Kidney epithelial cell (primary cell): ENCODE measurements at regions not wholly inside any gene's neighbourhood (a gene's known extent, or its start where the extent isn't known, plus 50 kb on each side); places are given as distances from the start of the nearest gene placed in this dataset.

Source experiments
- DNase-seq: peaks from one replicate; pipeline ENCODE4 v3.0.0-alpha.2; 2010; ENCODE audit warnings: low read depth
- H3K27me3 ChIP-seq: 2 replicates; pipeline ENCODE4 v1.6.0; 2011; ENCODE audit warnings: low read length; ENCODE audit not compliant: control insufficient read depth, insufficient read depth
- H3K36me3 ChIP-seq: 2 replicates; pipeline ENCODE4 v1.5.1; 2011; ENCODE audit warnings: low read length; ENCODE audit not compliant: control insufficient read depth, insufficient read depth
- H3K4me3 ChIP-seq: 2 replicates; pipeline ENCODE4 v1.5.1; 2011; ENCODE audit warnings: low read depth, mild to moderate bottlenecking, control low read depth, low read length
- TF ChIP-seq, protein P1 (sequence below): IDR thresholded peaks from 2 replicates; pipeline ENCODE4 v1.5.1; 2011; ENCODE audit warnings: mild to moderate bottlenecking, moderate library complexity, low read length, control low read depth, inconsistent platforms; ENCODE audit not compliant: insufficient read depth, poor library complexity, severe bottlenecking

DNA sequence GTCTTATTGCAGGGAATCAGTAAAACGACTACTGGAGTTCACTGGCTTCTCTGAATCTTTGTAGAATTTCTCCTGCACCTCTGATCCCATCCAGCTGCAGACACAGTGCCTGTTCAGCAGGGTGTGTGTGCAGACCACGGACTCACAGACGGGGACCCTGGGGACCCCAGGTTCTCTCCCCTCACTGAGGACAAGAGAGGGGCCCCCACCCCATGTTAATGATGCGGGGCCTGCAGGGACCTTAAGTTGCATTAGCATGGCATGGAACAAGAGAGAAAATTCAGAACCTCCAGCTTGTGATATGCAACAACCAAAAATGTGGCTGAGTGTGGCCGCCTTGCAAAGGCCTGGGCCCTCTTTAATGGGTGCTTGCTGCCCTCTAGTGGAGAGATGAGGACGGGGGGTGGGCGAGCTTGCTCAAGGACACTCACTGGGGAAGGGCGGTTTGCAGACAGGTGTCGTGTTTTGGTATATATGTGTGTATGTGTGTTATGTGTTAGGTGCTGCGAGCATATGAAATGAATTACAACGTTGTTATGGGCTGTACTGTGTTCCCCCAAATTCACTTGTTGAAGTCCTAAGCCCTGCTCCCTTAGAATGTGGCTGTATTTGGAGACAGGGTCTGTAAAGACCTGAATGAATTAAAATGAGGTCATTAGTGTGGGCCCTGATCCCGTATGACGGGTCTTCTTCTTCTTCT is 84.4 kb upstream of the SEPTIN5 start:
- H3K27me3 ChIP-seq: peaks cover 14% of the 10 kb centered on the region
- H3K36me3 ChIP-seq: no peaks in the 10 kb centered on the region
- TF ChIP-seq, protein P1, sequence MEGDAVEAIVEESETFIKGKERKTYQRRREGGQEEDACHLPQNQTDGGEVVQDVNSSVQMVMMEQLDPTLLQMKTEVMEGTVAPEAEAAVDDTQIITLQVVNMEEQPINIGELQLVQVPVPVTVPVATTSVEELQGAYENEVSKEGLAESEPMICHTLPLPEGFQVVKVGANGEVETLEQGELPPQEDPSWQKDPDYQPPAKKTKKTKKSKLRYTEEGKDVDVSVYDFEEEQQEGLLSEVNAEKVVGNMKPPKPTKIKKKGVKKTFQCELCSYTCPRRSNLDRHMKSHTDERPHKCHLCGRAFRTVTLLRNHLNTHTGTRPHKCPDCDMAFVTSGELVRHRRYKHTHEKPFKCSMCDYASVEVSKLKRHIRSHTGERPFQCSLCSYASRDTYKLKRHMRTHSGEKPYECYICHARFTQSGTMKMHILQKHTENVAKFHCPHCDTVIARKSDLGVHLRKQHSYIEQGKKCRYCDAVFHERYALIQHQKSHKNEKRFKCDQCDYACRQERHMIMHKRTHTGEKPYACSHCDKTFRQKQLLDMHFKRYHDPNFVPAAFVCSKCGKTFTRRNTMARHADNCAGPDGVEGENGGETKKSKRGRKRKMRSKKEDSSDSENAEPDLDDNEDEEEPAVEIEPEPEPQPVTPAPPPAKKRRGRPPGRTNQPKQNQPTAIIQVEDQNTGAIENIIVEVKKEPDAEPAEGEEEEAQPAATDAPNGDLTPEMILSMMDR: peak; percentile 95
- DNase-seq: peak; percentile 23
- H3K4me3 ChIP-seq: no peak overlapping the region

DNA sequence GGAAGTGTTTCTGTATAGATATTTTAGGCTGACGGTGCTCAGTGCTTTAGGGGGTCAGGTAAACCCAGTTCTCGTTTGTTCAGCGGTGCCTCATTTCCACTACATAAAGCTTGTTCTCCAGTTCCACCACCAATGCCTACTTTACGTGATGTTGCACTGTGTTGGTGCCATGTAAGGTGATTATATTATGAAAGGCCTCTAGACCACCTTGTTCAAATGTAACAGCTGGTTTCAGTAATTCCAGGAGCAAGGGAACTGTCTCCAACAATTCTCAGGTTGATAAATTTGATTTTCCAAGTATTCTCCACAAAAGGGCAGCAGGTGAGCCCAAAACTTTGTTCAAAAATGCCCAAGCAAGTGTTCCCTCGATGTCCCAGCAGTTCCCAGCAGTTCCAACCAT is 83.7 kb upstream of the SEPTIN5 start:
- Histone ChIP-seq H3K27me3 (peaks cover 12% of the 10 kb centered on the region), H3K4me3 (no peak overlapping the region), H3K36me3 (no peaks in the 10 kb centered on the region)
- no peak for DNase-seq
- TF ChIP-seq, protein P1: no peak

DNA sequence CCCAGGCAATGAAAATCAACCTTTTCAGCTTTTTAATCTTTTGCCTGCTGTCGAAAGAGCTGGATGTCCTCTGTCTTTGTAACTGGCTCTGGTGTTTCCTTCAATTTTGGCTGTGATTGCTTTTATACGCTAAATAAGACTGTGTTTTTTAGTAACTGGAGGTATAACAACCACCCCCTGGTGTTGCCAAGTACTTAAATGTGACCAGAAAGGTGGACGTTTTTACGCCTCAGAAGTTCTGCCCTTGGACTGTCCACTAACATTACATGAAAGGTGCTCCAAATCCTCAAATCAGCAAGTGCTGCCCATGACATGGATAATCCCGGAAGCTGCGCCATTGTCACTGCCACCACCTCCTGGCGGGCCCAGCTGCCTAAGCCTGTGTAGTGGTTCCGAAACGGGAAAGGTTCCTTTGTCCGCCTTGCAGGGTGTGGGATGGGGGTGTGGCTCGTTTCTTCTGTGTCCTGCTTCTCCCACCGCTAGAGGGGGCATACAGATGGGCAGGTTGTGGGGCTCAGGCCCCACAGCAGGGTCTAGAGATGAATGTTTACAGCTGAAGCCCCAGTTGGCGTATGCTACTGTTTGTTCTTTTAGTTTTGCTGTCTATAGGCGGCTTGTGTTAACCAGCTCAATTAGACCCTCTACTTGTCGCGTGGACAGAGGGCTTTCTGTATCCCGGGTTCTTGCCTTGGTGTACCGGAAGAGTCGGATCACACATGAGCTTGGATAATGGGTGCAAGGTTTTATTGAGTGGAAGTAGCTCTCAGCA is 82.2 kb upstream of the SEPTIN5 start:
- no peak for DNase-seq
- Histone ChIP-seq H3K4me3 (no peak overlapping the region), H3K27me3 (peaks cover 9% of the 10 kb centered on the region), H3K36me3 (no peaks in the 10 kb centered on the region)
- TF ChIP-seq, protein P1: peak; percentile 59

DNA sequence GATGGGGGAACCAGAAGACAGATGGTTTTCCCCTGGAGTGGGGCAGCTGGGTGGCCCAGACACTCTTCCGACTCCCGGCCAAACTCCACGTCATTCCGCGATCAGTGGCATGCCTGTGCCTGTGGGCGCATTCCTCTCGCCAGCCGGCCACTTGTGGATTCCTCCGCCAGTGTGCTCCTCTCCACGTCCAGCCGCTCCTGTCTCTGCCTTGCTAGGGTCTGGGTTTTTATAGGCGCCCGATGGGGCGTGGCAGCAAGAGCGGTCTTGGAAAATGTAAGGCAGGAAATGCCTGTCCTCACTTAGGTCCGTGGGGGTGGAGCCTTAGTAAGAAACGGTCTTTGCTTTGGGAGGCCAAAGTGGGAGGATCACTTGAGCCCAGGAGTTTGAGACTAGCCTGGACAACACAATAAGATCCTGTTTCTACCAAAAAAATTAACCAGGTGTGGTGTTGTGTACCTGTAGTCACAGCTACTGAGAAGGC is 81.6 kb upstream of the SEPTIN5 start:
- H3K27me3 ChIP-seq: peaks cover 6% of the 10 kb centered on the region
- DNase-seq: no peak
- H3K36me3 ChIP-seq: no peaks in the 10 kb centered on the region
- no peak overlapping the region for H3K4me3 ChIP-seq
- TF ChIP-seq, protein P1: no peak

DNA sequence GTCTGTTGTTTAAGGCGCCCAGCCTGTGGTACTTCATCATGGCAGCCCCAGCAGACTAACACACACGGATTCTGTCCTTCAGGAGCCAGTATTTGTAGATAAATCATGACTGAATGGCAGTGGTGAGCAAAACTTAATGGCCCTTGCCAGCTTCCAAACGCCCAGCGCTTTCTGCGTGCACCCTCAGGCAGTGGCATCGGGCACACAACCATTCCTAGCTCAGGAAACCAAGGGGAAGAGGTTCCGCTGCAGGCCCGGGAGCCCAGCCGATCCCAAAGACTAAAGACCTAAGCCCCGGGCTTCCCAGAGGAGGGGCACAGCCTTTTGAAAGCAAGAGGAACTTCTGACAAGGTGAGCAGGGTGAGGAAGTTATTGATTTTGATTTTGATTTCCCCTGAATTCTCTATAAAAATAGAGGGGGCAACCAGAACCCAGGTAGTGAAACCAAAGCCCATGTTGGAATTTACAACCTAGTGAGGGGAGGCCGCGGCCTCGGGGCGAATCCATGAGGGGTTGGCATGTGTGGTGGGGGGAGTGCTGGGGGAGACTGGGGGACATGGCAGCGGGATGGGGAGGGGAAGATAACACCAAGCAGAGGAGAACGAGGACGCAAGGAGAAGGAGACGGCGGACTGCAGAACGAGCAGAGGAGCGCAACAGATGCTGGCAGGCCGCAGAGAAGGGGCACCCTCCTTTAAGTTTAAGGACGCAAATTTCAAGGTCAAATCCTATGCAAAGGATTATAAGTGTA is 79.9 kb upstream of the SEPTIN5 start:
- no peaks in the 10 kb centered on the region for H3K36me3 ChIP-seq
- TF ChIP-seq, protein P1: no peak
- H3K27me3 ChIP-seq: peaks cover 3% of the 10 kb centered on the region
- H3K4me3 ChIP-seq: no peak overlapping the region
- no peak for DNase-seq
